HG03460 (cell line): ENCODE measurements at regions not wholly inside any gene's neighbourhood (a gene's known extent, or its start where the extent isn't known, plus 50 kb on each side); places are given as distances from the start of the nearest gene placed in this dataset.
"Not testable (repeated sequence)": the region's sequence is repeated elsewhere in the genome, so short reads cannot be mapped to it uniquely, and the experiment has no call there.

Experiments used
- ATAC-seq: cut with Tn5 transposase; IDR thresholded peaks from one replicate; pipeline ENCODE4 v1.9.1; 2021; ENCODE audit not compliant: unreplicated experiment

- ATAC-seq, result no peak
Observed at GRCh38 chr10:3661271-3661670, 123.7 kb downstream of the KLF6 start.

DNA sequence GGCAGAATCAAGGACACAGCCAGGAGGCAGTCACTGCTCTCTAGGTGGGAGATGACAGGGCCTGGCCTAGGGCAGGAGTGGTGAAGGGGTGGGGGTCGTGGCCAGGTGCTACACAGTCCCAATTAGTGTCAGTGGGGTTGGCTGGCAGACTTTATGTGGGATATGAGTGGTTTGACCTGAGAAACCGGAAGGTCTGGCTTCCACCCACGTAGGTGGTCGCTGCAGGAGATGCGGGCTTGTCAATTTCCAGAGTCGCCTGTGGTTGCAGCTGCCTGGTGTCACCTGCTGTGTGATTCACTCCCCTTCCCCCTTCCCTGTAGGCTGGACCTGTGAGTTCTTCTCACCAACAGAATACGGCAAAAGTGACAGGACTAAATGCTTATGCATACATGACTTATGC, 124.3 kb downstream of the KLF6 start:
- ATAC-seq, result no peak

DNA sequence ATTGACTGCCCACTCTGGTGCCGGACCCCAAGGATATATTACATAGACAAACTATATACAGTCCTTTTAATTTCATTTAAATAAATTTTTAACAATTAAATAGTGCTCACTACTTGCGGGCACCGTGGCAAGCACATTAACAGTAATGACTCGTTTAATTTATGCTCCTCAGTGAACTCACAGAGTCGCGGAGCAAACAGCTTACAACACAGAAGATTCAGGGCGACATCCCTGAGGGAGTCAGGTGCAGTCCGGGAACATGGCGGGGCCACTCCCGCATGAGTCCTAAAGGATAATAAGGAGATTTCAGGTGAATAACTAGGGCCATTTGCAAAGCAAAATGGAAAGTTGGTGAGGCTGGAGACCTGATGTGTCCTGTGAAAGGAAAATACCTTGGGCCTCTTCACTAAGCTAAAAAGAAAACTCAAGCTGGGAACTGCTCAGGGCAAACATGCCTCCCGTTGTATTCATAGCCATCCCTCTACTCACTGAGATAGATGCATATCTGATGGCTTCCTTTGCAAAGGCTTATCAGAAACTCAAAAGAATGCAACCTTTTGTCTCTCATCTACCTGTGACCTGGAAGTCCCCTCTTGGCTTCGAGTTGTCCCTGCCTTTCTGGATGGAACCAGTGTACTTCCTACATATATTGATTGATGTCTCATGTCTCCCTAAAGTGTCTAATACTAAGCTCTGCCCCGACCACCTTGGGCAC, 125.6 kb downstream of the KLF6 start:
- no peak for ATAC-seq

DNA sequence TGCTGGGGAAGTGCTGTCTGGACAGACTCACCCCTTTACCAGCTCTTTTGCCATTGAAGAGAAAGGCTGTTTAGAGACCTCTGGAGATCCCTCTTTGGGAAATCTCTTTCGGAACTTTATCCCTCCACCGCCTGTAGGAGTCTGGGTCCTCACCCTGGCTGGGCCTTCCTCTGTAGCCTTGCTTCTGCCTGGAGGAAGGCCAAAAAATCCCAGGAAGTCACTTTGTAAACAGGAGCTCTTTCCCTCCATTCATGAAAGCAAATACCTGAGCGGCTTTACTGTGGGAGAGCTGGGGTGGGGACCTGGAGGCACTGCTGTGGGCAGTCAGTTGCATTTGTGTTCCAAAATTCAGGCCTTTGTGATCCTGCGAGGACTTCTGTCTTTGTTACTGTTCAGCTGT, 126.2 kb downstream of the KLF6 start:
- no peak for ATAC-seq

GRCh38 chr10:3656214-3656613, 128.8 kb downstream of the KLF6 start:
- ATAC-seq, result no peak

- ATAC-seq, result no peak
Observed at GRCh38 chr10:3655528-3655927, 129.5 kb downstream of the KLF6 start.

- ATAC-seq, result no peak
Observed at GRCh38 chr10:3654980-3655379, 130.0 kb downstream of the KLF6 start.

- ATAC-seq, result no peak
Observed at GRCh38 chr10:3654496-3654895, 130.5 kb downstream of the KLF6 start.

- ATAC-seq, result not testable (repeated sequence)
Observed at GRCh38 chr10:3653303-3653702, 131.7 kb downstream of the KLF6 start.

- ATAC-seq, result no peak
Observed at GRCh38 chr10:3652886-3653285, 132.1 kb downstream of the KLF6 start.

GRCh38 chr10:3651969-3652653, 132.9 kb downstream of the KLF6 start:
- ATAC-seq, result no peak

DNA sequence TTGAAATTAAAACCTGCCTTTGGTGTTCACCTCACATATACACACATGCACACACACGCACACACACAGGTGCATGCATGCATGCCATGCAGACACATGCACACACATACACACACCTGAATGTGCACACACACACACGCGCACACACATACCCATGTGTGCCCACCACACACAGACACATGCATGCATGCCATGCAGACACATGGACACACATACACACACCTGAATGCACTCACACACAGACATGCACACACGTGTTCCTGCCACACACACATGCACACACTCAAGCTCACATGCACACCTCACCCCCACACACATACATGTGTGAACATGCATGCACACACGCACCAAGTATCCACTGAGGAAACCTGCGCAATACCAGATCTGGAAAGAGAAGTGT, 136.4 kb downstream of the KLF6 start:
- no peak for ATAC-seq

- no peak for ATAC-seq
Observed at GRCh38 chr10:3648170-3648569, 136.8 kb downstream of the KLF6 start.

DNA sequence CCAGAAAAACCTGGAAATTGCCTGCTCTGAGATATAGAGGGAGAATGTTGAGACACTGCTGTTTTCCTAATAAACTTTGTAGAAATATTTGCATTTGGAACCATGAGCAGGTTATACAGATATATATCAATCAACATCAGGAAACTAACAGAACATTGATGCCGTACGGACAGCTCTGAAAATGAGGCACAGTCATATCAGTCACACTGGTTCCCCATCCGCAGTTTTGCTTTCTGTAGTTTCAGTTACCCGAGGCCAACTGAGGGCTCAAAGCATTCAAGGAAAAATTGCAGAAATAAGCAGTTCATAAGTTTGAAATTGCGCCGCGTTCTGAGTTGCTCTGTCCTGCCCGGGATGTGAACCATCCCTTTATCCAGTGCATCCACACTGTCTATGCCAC, 137.9 kb downstream of the KLF6 start:
- ATAC-seq, result no peak

DNA sequence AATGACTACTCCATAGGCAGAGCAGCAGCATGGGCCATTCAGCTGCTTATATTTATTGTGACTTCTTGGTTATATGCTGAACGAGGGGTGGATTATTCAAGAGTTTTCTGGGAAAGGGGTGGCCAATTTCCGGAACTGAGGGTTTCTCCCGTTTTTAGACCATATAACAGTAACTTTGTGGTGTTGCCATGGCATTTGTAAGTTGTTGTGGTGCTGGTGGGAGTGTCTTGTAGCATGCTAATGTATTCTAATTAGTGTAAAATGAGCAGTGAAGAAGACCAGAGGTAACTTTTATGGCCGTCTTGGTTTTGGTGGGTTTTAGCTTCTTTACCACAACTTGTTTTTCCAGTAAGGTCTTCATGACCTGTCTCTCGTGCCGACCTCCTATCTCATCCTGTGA, 139.6 kb downstream of the KLF6 start:
- ATAC-seq, result no peak

- ATAC-seq, result no peak
Observed at GRCh38 chr10:3640816-3641215, 144.2 kb downstream of the KLF6 start.

DNA sequence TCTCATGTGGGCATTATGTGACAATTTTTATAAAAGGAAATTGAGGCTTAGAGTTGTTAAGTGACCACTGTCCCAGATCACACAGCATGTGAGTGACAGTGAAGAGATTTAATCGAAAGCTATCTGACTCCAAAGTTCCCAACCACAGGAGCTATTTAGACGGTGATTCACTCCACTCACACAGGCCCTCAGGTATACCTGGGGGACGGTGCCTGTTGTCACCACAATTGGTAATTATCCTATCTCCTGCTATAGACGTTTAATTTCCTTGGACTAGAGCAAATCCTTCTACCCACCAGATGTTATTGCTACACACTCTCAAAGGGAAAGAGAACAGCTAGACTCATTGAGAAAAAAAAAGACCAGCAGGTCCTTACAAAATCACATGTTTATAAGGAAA, 145.5 kb downstream of the KLF6 start:
- ATAC-seq, result no peak

- ATAC-seq, result no peak
Observed at GRCh38 chr10:3636356-3637181, 148.4 kb downstream of the KLF6 start.

- ATAC-seq, result no peak
Observed at GRCh38 chr10:3635697-3636096, 149.3 kb downstream of the KLF6 start.

- ATAC-seq, result no peak
Observed at GRCh38 chr10:3635211-3635671, 149.8 kb downstream of the KLF6 start.

GRCh38 chr10:3634646-3635045, 150.4 kb downstream of the KLF6 start:
- not testable (repeated sequence) for ATAC-seq
